Lung (tissue), 11 donors: ENCODE measurements at regions not wholly inside any gene's neighbourhood (a gene's known extent, or its start where the extent isn't known, plus 50 kb on each side); places are given as distances from the start of the nearest gene placed in this dataset.

ENCODE experiments used
- ATAC-seq: fragments of 200-7000 bp; cut with Tn5 transposase; one replicate; pipeline ENCODE4 v1.9.1; 2020; ENCODE audit warnings: moderate number of reproducible peaks; ENCODE audit not compliant: insufficient read depth, low FRiP score
- DNase-seq, 3 donors: peaks; one replicate each; pipeline ENCODE4 v3.0.0-alpha.2; 2013 to 2017
- H3K27ac ChIP-seq, 2 donors: one replicate each; pipeline ENCODE4 v1.5.1; 2013; ENCODE audit warnings: mild to moderate bottlenecking in 2 of 2, moderate library complexity in 2 of 2, control low read depth in 1 of 2, inconsistent platforms in 1 of 2, low read depth in 1 of 2, low read length in 1 of 2
- H3K27me3 ChIP-seq, 3 donors: one replicate each; pipeline ENCODE4 v1.5.1; 2013; ENCODE audit warnings: low read length in 2 of 3; ENCODE audit not compliant: control insufficient read depth in 3 of 3, insufficient read depth in 3 of 3
- H3K36me3 ChIP-seq, 4 donors: one replicate each; pipeline ENCODE4 v1.5.1; 2013; ENCODE audit warnings: low read length in 4 of 4, mild to moderate bottlenecking in 1 of 4, moderate library complexity in 1 of 4; ENCODE audit not compliant: control insufficient read depth in 4 of 4, insufficient read depth in 4 of 4
- H3K4me1 ChIP-seq, 5 donors: one replicate each; pipeline ENCODE4 v1.5.1; 2013; ENCODE audit warnings: low read length in 5 of 5, mild to moderate bottlenecking in 2 of 5, moderate library complexity in 1 of 5; ENCODE audit not compliant: control insufficient read depth in 5 of 5, insufficient read depth in 5 of 5
- H3K4me3 ChIP-seq: one replicate; pipeline ENCODE4 v1.5.1; 2013; ENCODE audit warnings: mild to moderate bottlenecking, control low read depth, moderate library complexity
- H3K9ac ChIP-seq, 2 donors: one replicate each; pipeline ENCODE4 v1.5.1; 2013; ENCODE audit warnings: low read length in 2 of 2, control low read depth in 1 of 2; ENCODE audit not compliant: insufficient read depth in 1 of 2
- H3K9me3 ChIP-seq, 4 donors: one replicate each; pipeline ENCODE4 v1.5.1; 2013; ENCODE audit warnings: low read length in 3 of 4, mild to moderate bottlenecking in 1 of 4, moderate library complexity in 1 of 4; ENCODE audit not compliant: control insufficient read depth in 4 of 4, insufficient read depth in 3 of 4
- WGBS, 2 donors: extraction: QIAGEN DNeasy Blood & Tissue Kit; methylation state at CpG; one replicate each; pipeline ENCODE4 v1.1.7; 2013; 5-methylcytosine and 5-hydroxymethylcytosine counted together
- TF ChIP-seq, protein P1 (sequence below): IDR thresholded peaks from 2 replicates; pipeline ENCODE4 v1.5.1; 2012; ENCODE audit warnings: mild to moderate bottlenecking; ENCODE audit errors: control extremely low read depth, extremely low read depth
- donor health status: control.
- donor health status: control.
- donor health status: Bipolar disorder and iron deficiency.
- donor health status: healthy.
- donor health status: DM: yes; HTN: yes; CAD: no.

DNA sequence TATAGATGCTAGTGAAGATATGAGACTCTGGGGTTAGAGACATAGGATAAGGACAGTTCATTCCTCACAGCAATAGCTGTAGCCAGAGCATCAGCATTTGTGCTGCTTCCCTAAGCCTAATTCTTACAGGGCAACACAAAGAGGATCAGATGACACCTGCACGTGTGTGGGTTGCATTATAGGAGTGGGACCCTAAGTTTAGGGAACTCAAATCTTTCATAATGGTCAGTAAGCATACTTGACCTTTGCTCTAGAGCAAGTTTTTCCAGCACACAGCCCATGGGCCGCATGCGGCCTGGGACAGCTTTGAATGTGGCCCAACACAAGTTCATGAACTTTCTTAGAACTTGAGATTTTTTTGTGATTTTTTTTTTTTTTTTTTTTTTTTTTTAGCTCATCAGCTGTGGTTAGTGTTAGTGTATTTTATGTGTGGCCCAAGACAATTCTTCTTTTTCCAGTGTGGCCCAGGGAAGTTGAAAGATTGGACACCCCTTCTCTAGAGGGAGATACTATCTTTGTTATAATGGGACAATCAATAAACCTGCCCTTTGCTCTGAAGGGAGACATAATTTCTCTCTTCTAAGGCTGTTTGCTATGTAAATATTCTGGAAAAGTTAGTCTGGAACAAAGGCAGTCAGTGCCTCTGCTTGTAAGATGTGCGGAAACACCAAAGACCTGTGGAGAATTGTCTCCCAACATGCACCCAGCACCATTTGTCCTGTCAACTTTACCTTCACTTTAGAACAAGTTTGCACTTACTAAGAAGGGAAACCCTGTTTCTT, 650.2 kb downstream of the ZNF674 start:
- H3K9me3 ChIP-seq: peaks cover 0 to 3% (median 0%) of the 10 kb centered on the region in 4 donors
- TF ChIP-seq, protein P1, sequence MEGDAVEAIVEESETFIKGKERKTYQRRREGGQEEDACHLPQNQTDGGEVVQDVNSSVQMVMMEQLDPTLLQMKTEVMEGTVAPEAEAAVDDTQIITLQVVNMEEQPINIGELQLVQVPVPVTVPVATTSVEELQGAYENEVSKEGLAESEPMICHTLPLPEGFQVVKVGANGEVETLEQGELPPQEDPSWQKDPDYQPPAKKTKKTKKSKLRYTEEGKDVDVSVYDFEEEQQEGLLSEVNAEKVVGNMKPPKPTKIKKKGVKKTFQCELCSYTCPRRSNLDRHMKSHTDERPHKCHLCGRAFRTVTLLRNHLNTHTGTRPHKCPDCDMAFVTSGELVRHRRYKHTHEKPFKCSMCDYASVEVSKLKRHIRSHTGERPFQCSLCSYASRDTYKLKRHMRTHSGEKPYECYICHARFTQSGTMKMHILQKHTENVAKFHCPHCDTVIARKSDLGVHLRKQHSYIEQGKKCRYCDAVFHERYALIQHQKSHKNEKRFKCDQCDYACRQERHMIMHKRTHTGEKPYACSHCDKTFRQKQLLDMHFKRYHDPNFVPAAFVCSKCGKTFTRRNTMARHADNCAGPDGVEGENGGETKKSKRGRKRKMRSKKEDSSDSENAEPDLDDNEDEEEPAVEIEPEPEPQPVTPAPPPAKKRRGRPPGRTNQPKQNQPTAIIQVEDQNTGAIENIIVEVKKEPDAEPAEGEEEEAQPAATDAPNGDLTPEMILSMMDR: no peak
- H3K36me3 ChIP-seq: no peaks in the 10 kb centered on the region
- DNase-seq (no peak), ATAC-seq (no peak)
- H3K4me1 ChIP-seq: no peaks in the 10 kb centered on the region
- H3K27ac ChIP-seq: no peak overlapping the region
- H3K27me3 ChIP-seq: no peaks in the 10 kb centered on the region
- 81 to 84% methylated on average over 4 of the region's 4 CpGs for WGBS, 2 donors
- H3K9ac ChIP-seq: no peak overlapping the region
- H3K4me3 ChIP-seq: no peak overlapping the region

- H3K27ac ChIP-seq: no peak overlapping the region
- TF ChIP-seq, protein P1: no peak
These were observed 655.8 kb downstream of the ZNF674 start for GRCh38 chrX:45889471-45889870.

DNA sequence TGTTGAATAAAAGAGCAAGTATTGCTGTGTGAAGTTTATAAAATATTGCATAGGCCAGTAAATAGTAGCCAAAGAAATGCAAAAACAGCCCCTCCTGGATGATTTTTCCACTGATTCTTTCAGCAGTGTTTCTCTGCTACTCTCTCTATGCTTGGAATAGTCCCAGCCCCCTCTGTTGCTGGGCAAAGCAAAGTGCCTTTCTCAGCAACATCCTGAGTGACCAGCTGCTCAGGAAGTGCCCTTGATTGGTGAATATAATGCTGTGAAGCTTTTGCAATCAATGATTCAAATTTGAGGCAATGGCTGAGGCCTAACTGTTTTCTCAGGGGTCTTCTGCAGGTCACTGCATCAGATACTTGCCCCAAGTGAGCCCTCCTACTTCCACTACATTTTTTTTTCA, 656.7 kb downstream of the ZNF674 start:
- H3K9me3 ChIP-seq: no peaks in the 10 kb centered on the region
- no peak overlapping the region for H3K4me3 ChIP-seq
- H3K36me3 ChIP-seq: no peaks in the 10 kb centered on the region
- H3K9ac ChIP-seq: no peak overlapping the region
- H3K27ac ChIP-seq: no peak overlapping the region
- DNase-seq (peak; percentile 27 to 47 (median 47)), ATAC-seq (no peak)
- H3K27me3 ChIP-seq: peaks cover 0 to 2% (median 0%) of the 10 kb centered on the region in 3 donors
- TF ChIP-seq, protein P1: no peak
- no peaks in the 10 kb centered on the region for H3K4me1 ChIP-seq

More at GRCh38 chrX:45889471-45889870, 655.8 kb downstream of the ZNF674 start:
- H3K4me3 ChIP-seq: no peak overlapping the region
- no peaks in the 10 kb centered on the region for H3K4me1 ChIP-seq
- H3K27me3 ChIP-seq: peaks cover 0 to 2% (median 0%) of the 10 kb centered on the region in 3 donors
- peaks cover 0 to under 1% (median 0%) of the 10 kb centered on the region in 4 donors for H3K9me3 ChIP-seq
- H3K36me3 ChIP-seq: no peaks in the 10 kb centered on the region
- 88 to 96% methylated on average over 8 of the region's 8 CpGs for WGBS, 2 donors
- ATAC-seq (no peak), DNase-seq (no peak)
- H3K9ac ChIP-seq: no peak overlapping the region
